ENCODE measurements at regions not wholly inside any gene's neighbourhood (a gene's known extent, or its start where the extent isn't known, plus 50 kb on each side); places are given as distances from the start of the nearest gene placed in this dataset.
A peak's percentile ranks its signal among the peaks of the same experiment; 100 is the strongest.
"Not testable (repeated sequence)": the region's sequence is repeated elsewhere in the genome, so short reads cannot be mapped to it uniquely, and the experiment has no call there.

DNA sequence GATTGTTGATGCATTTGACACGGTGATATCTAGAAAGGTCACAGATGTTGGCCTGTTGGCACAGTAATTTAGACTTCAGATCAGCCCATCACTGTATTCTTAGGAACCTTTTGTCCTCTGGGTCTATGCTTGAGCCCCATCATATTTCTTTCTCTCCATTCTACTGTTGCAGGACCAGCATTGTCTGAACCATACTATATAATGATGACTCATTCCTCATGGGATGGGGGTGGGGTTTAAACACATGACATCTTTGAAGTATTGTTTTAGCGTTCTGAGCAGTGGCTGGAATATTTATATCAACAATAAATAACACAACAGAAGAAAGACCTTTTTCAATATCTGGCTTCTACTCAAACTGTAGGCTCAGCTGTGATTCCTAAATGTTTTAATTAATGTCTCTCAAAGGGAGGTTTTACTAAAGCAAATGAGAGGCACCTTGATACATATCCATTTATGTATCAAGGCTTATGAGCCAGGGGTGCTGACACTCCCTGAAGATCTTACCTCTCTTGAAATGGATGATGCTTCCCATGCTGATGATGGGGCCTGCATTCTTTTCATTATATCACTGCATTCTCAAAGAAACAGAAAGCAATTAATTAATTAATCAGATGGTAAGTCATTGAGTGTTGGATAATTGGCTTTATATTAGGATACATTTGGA lies 379.0 kb upstream of the GOT2 start:
- H3K4me3 ChIP-seq (ENCODE audit: low read depth, low read length): no peak overlapping the region

GRCh38 chr16:59111280-59111679 lies 377.2 kb upstream of the GOT2 start:
- DNase-seq (ENCODE audit: low read depth): no peak
- TF ChIP-seq CTCF (IDR thresholded peaks at IDR 0.05; ENCODE audit: insufficient read depth, low read length): no peak

More for the DNA sequence above, 379.0 kb upstream of the GOT2 start:
- DNase-seq (ENCODE audit: low read depth): no peak
- no peak for TF ChIP-seq CTCF (IDR thresholded peaks at IDR 0.05; ENCODE audit: insufficient read depth, low read length)

DNA sequence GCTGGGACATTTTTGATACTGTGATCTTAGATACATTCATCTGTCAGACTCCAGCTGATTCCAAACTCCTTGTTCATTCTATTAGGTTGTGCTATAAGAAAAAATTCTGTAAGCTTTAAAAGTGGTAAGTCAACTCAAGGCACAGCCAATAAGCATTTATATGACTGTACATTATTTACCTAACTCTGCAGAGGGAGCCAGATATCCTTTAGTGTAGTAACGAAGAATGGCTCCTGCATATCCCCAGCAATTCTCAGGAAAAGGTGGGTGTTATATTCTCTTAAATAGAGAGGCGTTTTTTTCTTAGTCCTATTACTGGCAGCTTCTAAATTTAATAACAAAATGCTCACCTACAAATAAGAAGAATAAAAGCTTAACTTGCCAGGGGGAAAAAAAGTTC lies 374.3 kb upstream of the GOT2 start:
- no peak overlapping the region for H3K4me3 ChIP-seq (ENCODE audit: low read depth, low read length)
- no peak for TF ChIP-seq CTCF (IDR thresholded peaks at IDR 0.05; ENCODE audit: insufficient read depth, low read length)
- no peak for DNase-seq (ENCODE audit: low read depth)

More at GRCh38 chr16:59111280-59111679, 377.2 kb upstream of the GOT2 start:
- H3K4me3 ChIP-seq (ENCODE audit: low read depth, low read length): no peak overlapping the region

DNA sequence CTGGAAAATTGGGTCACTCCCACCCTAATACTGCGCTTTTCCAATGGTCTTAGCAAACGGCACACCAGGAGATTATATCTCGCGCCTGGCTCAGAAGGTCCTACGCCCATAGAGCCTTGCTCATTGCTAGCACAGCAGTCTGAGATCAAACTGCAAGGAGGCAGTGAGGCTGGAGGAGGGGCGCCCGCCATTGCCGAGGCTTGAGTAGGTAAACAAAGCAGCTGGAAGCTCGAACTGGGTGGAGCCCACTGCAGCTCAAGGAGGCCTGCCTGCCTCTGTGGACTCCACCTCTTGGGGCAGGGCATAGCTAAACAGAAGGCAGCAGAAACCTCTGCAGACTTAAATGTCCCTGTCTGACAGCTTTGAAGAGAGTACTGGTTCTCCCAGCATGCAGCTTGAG lies 362.6 kb upstream of the GOT2 start:
- H3K4me3 ChIP-seq (ENCODE audit: low read depth, low read length); DNase-seq (ENCODE audit: low read depth): not testable (repeated sequence)

- no peak for TF ChIP-seq CTCF (IDR thresholded peaks at IDR 0.05; ENCODE audit: insufficient read depth, low read length)
Observed at GRCh38 chr16:59090541-59090940, 356.4 kb upstream of the GOT2 start.

GRCh38 chr16:59088431-59088830 lies 354.3 kb upstream of the GOT2 start:
- peak; percentile 3 for DNase-seq (ENCODE audit: low read depth)

More at GRCh38 chr16:59090541-59090940, 356.4 kb upstream of the GOT2 start:
- no peak overlapping the region for H3K4me3 ChIP-seq (ENCODE audit: low read depth, low read length)
- no peak for DNase-seq (ENCODE audit: low read depth)

GRCh38 chr16:59087641-59088040 lies 353.5 kb upstream of the GOT2 start:
- H3K4me3 ChIP-seq (ENCODE audit: low read depth, low read length): no peak overlapping the region
- no peak for TF ChIP-seq CTCF (IDR thresholded peaks at IDR 0.05; ENCODE audit: insufficient read depth, low read length)
- no peak for DNase-seq (ENCODE audit: low read depth)

More at GRCh38 chr16:59088431-59088830, 354.3 kb upstream of the GOT2 start:
- TF ChIP-seq CTCF (IDR thresholded peaks at IDR 0.05; ENCODE audit: insufficient read depth, low read length): no peak
- H3K4me3 ChIP-seq (ENCODE audit: low read depth, low read length): no peak overlapping the region
